Loucy (cell line): ENCODE measurements at regions not wholly inside any gene's neighbourhood (a gene's known extent, or its start where the extent isn't known, plus 50 kb on each side); places are given as distances from the start of the nearest gene placed in this dataset.
"Not testable (repeated sequence)": the region's sequence is repeated elsewhere in the genome, so short reads cannot be mapped to it uniquely, and the experiment has no call there.

ENCODE experiments used
- EZH2phosphoT487 ChIP-seq: fragments of 200-600 bp; IDR thresholded peaks from 2 replicates; pipeline ENCODE4 v1.6.1; 2018; ENCODE audit warnings: antibody characterized with exemption, mild to moderate bottlenecking, moderate library complexity, borderline replicate concordance
- TF ChIP-seq, protein P1 (sequence below): fragments of 200-600 bp; sonication (generic); conservative IDR thresholded peaks from 2 replicates; pipeline ENCODE4 v1.5.1; 2014; ENCODE audit warnings: mild to moderate bottlenecking, antibody characterized with exemption, low read length

- TF ChIP-seq, protein P1, sequence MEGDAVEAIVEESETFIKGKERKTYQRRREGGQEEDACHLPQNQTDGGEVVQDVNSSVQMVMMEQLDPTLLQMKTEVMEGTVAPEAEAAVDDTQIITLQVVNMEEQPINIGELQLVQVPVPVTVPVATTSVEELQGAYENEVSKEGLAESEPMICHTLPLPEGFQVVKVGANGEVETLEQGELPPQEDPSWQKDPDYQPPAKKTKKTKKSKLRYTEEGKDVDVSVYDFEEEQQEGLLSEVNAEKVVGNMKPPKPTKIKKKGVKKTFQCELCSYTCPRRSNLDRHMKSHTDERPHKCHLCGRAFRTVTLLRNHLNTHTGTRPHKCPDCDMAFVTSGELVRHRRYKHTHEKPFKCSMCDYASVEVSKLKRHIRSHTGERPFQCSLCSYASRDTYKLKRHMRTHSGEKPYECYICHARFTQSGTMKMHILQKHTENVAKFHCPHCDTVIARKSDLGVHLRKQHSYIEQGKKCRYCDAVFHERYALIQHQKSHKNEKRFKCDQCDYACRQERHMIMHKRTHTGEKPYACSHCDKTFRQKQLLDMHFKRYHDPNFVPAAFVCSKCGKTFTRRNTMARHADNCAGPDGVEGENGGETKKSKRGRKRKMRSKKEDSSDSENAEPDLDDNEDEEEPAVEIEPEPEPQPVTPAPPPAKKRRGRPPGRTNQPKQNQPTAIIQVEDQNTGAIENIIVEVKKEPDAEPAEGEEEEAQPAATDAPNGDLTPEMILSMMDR, result not testable (repeated sequence)
- TF ChIP-seq EZH2phosphoT487, result not testable (repeated sequence)
Observed at GRCh38 chr10:22821921-22822320, 105.9 kb upstream of the ARMC3 start.
